ENCODE measurements at regions not wholly inside any gene's neighbourhood (a gene's known extent, or its start where the extent isn't known, plus 50 kb on each side); places are given as distances from the start of the nearest gene placed in this dataset.

DNA sequence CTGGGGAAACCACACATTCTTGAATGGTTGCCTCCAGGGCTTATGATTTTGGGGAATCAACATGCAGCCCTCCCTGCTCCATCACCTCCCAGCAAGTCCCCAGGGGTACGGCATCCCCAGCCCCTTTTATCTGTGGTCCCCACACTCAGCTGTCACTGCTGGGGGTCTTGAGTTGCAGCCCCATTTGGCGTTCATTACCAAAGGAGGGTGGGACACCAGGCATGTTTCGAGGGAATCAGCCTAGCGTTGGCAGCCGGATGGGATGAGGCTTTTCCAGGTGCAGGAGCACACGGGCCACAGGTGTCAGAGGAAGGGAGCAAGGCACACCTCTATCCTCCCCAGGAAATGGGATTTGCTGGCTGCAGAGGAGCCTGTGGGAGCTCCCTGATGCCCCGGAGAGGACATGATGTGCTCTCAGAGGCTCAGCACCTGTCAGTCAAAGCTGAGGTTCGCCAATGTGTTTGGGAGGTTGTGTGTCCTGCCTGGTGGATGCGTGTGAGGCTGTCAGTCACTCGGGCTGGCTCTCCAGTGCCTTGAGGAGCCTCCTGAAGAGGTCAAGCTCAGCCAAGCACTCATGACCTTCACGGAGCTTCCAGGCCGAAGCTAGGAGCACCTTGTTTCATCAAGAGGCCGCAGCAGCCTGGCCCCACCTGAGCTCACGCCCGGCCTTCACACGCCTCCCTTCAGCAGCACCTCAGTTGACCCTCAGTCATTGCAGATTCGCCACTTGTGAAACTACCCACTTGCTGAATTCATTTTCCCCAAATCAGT lies 95.0 kb downstream of the ERMARD start:
- Histone ChIP-seq H3K27me3 (ENCODE audit: control insufficient read depth, insufficient read depth, low read length) (no peaks in the 10 kb centered on the region), H3K4me1 (ENCODE audit: control insufficient read depth, insufficient read depth, low read length) (no peaks in the 10 kb centered on the region), H3K4me3 (ENCODE audit: low read length) (no peak overlapping the region), H3K36me3 (ENCODE audit: control insufficient read depth, insufficient read depth, low read length) (no peaks in the 10 kb centered on the region), H3K27ac (ENCODE audit: low read length) (no peak overlapping the region), H3K9me3 (ENCODE audit: control insufficient read depth, insufficient read depth, low read length) (no peaks in the 10 kb centered on the region)
- 88% methylated on average over 17 of the region's 17 CpGs for WGBS (ENCODE audit: insufficient coverage)
- TF ChIP-seq, protein P1, sequence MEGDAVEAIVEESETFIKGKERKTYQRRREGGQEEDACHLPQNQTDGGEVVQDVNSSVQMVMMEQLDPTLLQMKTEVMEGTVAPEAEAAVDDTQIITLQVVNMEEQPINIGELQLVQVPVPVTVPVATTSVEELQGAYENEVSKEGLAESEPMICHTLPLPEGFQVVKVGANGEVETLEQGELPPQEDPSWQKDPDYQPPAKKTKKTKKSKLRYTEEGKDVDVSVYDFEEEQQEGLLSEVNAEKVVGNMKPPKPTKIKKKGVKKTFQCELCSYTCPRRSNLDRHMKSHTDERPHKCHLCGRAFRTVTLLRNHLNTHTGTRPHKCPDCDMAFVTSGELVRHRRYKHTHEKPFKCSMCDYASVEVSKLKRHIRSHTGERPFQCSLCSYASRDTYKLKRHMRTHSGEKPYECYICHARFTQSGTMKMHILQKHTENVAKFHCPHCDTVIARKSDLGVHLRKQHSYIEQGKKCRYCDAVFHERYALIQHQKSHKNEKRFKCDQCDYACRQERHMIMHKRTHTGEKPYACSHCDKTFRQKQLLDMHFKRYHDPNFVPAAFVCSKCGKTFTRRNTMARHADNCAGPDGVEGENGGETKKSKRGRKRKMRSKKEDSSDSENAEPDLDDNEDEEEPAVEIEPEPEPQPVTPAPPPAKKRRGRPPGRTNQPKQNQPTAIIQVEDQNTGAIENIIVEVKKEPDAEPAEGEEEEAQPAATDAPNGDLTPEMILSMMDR (IDR thresholded peaks at IDR 0.05), result no peak
- intact Hi-C loops (cut with micrococcal nuclease), result no loop called here
- H3K27me3 Mint-ChIP-seq (ENCODE audit: low read depth in 2 of 2), result peaks cover 29 to 50% of the 10 kb centered on the region in 2 donors
- no peak overlapping the region for H3K27ac Mint-ChIP-seq
- H3K4me3 Mint-ChIP-seq, result no peak overlapping the region
- no peaks in the 10 kb centered on the region for H3K4me1 Mint-ChIP-seq
- DNase-seq (no peak), ATAC-seq (no peak)
- no peaks in the 10 kb centered on the region for H3K9me3 Mint-ChIP-seq
- no peaks in the 10 kb centered on the region for H3K36me3 Mint-ChIP-seq

GRCh38 chr6:169845426-169846285 lies 94.2 kb downstream of the ERMARD start:
- Mint-ChIP-seq H3K27me3 (ENCODE audit: low read depth in 2 of 2) (peaks cover 29 to 48% of the 10 kb centered on the region in 2 donors), H3K27ac (no peak overlapping the region), H3K4me3 (no peak overlapping the region), H3K9me3 (no peaks in the 10 kb centered on the region), H3K36me3 (no peaks in the 10 kb centered on the region), H3K4me1 (peaks cover 0 to under 1% of the 10 kb centered on the region in 2 donors)
- TF ChIP-seq, protein P1 (IDR thresholded peaks at IDR 0.05), result no peak
- DNase-seq (no peak), ATAC-seq (no peak)
- 86% methylated on average over 24 of the region's 24 CpGs for WGBS (ENCODE audit: insufficient coverage)
- Histone ChIP-seq H3K9me3 (ENCODE audit: control insufficient read depth, insufficient read depth, low read length) (no peaks in the 10 kb centered on the region), H3K4me3 (ENCODE audit: low read length) (no peak overlapping the region), H3K36me3 (ENCODE audit: control insufficient read depth, insufficient read depth, low read length) (no peaks in the 10 kb centered on the region), H3K27me3 (ENCODE audit: control insufficient read depth, insufficient read depth, low read length) (no peaks in the 10 kb centered on the region), H3K4me1 (ENCODE audit: control insufficient read depth, insufficient read depth, low read length) (no peaks in the 10 kb centered on the region), H3K27ac (ENCODE audit: low read length) (no peak overlapping the region)
- intact Hi-C loops (cut with micrococcal nuclease), result no loop called here

- Histone ChIP-seq H3K4me1 (ENCODE audit: control insufficient read depth, insufficient read depth, low read length) (no peaks in the 10 kb centered on the region), H3K27me3 (ENCODE audit: control insufficient read depth, insufficient read depth, low read length) (no peaks in the 10 kb centered on the region), H3K27ac (ENCODE audit: low read length) (no peak overlapping the region), H3K4me3 (ENCODE audit: low read length) (no peak overlapping the region), H3K9me3 (ENCODE audit: control insufficient read depth, insufficient read depth, low read length) (no peaks in the 10 kb centered on the region), H3K36me3 (ENCODE audit: control insufficient read depth, insufficient read depth, low read length) (no peaks in the 10 kb centered on the region)
- Mint-ChIP-seq H3K4me3 (no peak overlapping the region), H3K36me3 (no peaks in the 10 kb centered on the region), H3K9me3 (no peaks in the 10 kb centered on the region), H3K27me3 (ENCODE audit: low read depth in 2 of 2) (peaks cover 23 to 40% of the 10 kb centered on the region in 2 donors), H3K27ac (no peak overlapping the region), H3K4me1 (peaks cover 0 to 4% of the 10 kb centered on the region in 2 donors)
- intact Hi-C loops (cut with micrococcal nuclease), result no loop called here
- TF ChIP-seq, protein P1 (IDR thresholded peaks at IDR 0.05), result no peak
- ATAC-seq (no peak), DNase-seq (no peak)
- WGBS (ENCODE audit: insufficient coverage), result 90% methylated on average over 9 of the region's 9 CpGs
These were observed 93.5 kb downstream of the ERMARD start for GRCh38 chr6:169844946-169845345.

Data from natural killer cell (primary cell).